ENCODE measurements at regions not wholly inside any gene's neighbourhood (a gene's known extent, or its start where the extent isn't known, plus 50 kb on each side); places are given as distances from the start of the nearest gene placed in this dataset.
"Not testable (repeated sequence)": the region's sequence is repeated elsewhere in the genome, so short reads cannot be mapped to it uniquely, and the experiment has no call there.

DNA sequence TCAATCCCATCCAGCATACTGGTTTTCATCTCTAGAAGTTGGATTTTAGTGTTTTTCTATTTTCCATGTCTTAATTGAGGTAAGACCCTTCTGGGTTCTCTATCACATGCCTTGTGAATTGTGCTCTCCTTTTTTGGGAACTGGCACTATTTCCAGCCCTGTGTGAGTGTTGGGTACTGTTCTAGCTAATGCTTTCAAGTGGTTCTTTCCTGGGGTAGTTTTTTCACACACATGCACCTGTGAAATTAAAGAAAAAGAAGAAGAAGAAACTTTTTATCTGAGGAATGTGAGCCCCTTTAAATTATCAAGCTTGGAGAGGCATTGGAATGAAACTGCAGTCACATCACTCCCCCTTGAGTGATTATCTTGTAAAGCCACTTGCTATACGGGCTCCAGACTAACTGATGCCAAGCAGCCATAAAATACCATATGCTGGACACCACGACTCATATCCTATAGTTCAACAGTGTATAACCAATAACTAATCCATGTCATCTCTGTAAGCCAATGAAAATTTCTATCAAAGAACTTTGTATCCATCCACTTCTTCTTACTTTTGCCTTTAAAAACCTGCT, 102.4 kb downstream of the FAM72B start:
- H3K27ac ChIP-seq (ENCODE audit: low read depth in 1 of 2, low read length in 2 of 2); H3K36me3 ChIP-seq (ENCODE audit: control insufficient read depth in 1 of 2, insufficient read depth in 2 of 2, low read length in 1 of 2); H3K4me1 ChIP-seq (ENCODE audit: control insufficient read depth in 1 of 2, insufficient read depth in 2 of 2, low read length in 2 of 2); H3K4me3 ChIP-seq (ENCODE audit: low read length in 2 of 2); H3K9me3 ChIP-seq (ENCODE audit: control insufficient read depth, low read length); H3K27me3 ChIP-seq (ENCODE audit: control insufficient read depth in 1 of 2, insufficient read depth in 2 of 2, low read length in 1 of 2); DNase-seq; ATAC-seq (ENCODE audit: low FRiP score); intact Hi-C loops (cut with DNase I): not testable (repeated sequence)
- WGBS, 2 donors: 67% methylated on average over 1 of the region's 2 CpGs

DNA sequence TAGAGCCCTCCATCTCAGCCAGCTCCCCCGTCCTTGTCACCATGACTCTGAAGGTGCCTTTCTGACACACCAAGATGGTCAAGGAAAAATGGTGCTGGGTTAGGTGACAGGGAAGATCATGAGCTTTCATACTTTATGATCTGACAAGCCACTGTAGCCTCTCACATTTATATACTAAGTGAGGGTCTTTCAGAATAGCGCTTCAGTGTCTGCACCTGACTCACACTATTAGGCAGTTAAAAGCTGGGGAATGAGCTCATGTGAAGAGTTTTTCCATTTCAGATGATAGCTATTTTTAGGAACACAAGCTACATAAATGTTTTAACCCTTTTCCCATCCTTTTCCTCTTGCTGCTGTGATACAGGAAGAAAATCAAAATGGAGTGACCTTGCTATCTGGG, 101.1 kb downstream of the FAM72B start:
- H3K27ac ChIP-seq (ENCODE audit: low read depth in 1 of 2, low read length in 2 of 2); H3K4me3 ChIP-seq (ENCODE audit: low read length in 2 of 2); H3K9me3 ChIP-seq (ENCODE audit: control insufficient read depth, low read length); H3K4me1 ChIP-seq (ENCODE audit: control insufficient read depth in 1 of 2, insufficient read depth in 2 of 2, low read length in 2 of 2); intact Hi-C loops (cut with DNase I); H3K36me3 ChIP-seq (ENCODE audit: control insufficient read depth in 1 of 2, insufficient read depth in 2 of 2, low read length in 1 of 2); ATAC-seq (ENCODE audit: low FRiP score); H3K27me3 ChIP-seq (ENCODE audit: control insufficient read depth in 1 of 2, insufficient read depth in 2 of 2, low read length in 1 of 2); DNase-seq: not testable (repeated sequence)
- 86% methylated on average over 1 of the region's 2 CpGs for WGBS, 2 donors

DNA sequence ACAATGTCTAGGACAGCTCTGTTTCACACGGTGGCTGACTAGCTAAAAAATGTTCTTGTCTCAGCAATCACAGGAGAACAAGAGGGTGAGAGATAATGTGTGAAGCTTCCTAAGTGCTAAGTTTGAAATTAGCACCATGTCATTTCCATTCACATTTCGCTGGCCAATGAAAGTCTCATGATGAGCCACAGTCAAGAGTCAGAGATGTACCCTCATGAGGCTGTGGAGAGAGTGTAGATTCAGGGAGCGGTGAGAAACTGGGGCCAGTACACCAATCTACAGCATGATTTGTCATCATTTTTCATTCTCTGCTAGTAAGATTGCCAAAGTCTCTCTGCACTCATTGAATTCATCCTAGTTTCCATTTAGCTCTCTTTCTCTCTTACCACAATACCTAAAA, 97.9 kb downstream of the FAM72B start:
- intact Hi-C loops (cut with DNase I); H3K27ac ChIP-seq (ENCODE audit: low read depth in 1 of 2, low read length in 2 of 2); H3K27me3 ChIP-seq (ENCODE audit: control insufficient read depth in 1 of 2, insufficient read depth in 2 of 2, low read length in 1 of 2); H3K4me1 ChIP-seq (ENCODE audit: control insufficient read depth in 1 of 2, insufficient read depth in 2 of 2, low read length in 2 of 2); DNase-seq; H3K36me3 ChIP-seq (ENCODE audit: control insufficient read depth in 1 of 2, insufficient read depth in 2 of 2, low read length in 1 of 2); H3K9me3 ChIP-seq (ENCODE audit: control insufficient read depth, low read length); H3K4me3 ChIP-seq (ENCODE audit: low read length in 2 of 2); ATAC-seq (ENCODE audit: low FRiP score): not testable (repeated sequence)
- 66 to 67% methylated on average over 2 to 3 of the region's 3 CpGs for WGBS, 2 donors

DNA sequence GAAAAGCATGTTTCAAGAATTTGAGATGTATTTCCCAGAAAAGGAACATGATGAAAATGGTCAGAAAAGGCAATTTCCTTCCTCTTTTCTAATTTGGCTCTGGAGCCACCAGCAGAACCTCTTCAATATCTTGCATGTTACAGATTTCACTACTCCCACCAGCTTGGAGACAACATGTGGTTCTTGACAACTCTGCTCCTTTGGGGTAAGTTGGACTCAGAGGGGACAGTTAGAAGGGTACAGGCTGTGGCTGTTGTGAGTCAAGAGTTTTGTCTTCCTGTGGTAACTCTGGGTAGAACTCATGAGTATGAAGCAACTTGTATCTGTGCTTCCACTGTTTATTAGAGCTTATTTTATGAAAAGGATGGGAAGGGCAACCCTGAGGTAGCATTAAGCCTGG, 96.9 kb downstream of the FAM72B start:
- H3K27ac ChIP-seq (ENCODE audit: low read depth in 1 of 2, low read length in 2 of 2); H3K4me3 ChIP-seq (ENCODE audit: low read length in 2 of 2); H3K9me3 ChIP-seq (ENCODE audit: control insufficient read depth, low read length); H3K4me1 ChIP-seq (ENCODE audit: control insufficient read depth in 1 of 2, insufficient read depth in 2 of 2, low read length in 2 of 2); intact Hi-C loops (cut with DNase I); ATAC-seq (ENCODE audit: low FRiP score); H3K36me3 ChIP-seq (ENCODE audit: control insufficient read depth in 1 of 2, insufficient read depth in 2 of 2, low read length in 1 of 2); DNase-seq; H3K27me3 ChIP-seq (ENCODE audit: control insufficient read depth in 1 of 2, insufficient read depth in 2 of 2, low read length in 1 of 2): not testable (repeated sequence)

DNA sequence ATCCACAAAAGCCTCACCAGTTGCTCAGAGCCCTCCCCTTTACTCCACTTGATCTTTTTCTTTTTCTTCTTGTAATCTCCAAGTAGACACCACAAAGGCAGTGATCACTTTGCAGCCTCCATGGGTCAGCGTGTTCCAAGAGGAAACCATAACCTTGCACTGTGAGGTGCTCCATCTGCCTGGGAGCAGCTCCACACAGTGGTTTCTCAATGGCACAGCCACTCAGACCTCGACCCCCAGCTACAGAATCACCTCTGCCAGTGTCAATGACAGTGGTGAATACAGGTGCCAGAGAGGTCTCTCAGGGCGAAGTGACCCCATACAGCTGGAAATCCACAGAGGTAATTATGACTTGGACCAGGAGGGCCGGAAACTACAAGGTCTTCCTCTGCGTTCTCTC, 95.6 kb downstream of the FAM72B start:
- H3K27ac ChIP-seq (ENCODE audit: low read depth in 1 of 2, low read length in 2 of 2); ATAC-seq (ENCODE audit: low FRiP score); H3K4me1 ChIP-seq (ENCODE audit: control insufficient read depth in 1 of 2, insufficient read depth in 2 of 2, low read length in 2 of 2); H3K36me3 ChIP-seq (ENCODE audit: control insufficient read depth in 1 of 2, insufficient read depth in 2 of 2, low read length in 1 of 2); DNase-seq; H3K9me3 ChIP-seq (ENCODE audit: control insufficient read depth, low read length); H3K4me3 ChIP-seq (ENCODE audit: low read length in 2 of 2); intact Hi-C loops (cut with DNase I); H3K27me3 ChIP-seq (ENCODE audit: control insufficient read depth in 1 of 2, insufficient read depth in 2 of 2, low read length in 1 of 2): not testable (repeated sequence)
- 67% methylated on average over 4 of the region's 5 CpGs; no CpG with 5 or more reads in 1 of the 2 donors for WGBS, 2 donors

DNA sequence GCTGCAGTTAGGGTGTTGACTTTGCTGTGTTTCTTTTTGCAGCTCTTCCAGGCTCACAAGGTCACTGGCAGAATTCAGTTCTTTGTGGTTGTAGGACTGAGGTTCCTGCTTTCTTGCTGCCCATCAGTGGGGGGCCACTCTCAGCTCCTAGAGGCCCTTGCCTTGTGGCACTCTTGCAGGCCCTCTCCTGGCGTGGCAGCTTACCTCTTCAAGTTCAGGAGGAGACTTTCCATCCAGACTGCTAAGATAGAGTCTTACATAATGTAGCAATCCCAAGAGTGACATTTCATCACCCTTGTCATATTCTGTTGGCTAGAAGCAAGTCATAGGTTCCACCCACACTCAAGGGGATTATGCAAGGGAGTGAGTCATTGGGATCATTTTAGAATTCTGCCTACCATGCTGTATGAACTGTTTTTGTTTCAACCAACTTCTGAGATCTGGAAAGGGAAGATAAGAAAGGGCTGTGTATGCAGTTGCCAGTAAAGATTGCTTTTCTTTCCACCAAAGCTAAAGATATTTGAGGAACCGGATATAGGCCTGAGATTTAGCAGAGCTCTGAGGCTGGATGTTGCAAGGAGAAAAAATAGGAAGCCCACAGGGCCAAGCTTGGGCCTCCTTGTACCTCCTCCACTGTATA, 91.7 kb downstream of the FAM72B start:
- H3K4me1 ChIP-seq (ENCODE audit: control insufficient read depth in 1 of 2, insufficient read depth in 2 of 2, low read length in 2 of 2); H3K27me3 ChIP-seq (ENCODE audit: control insufficient read depth in 1 of 2, insufficient read depth in 2 of 2, low read length in 1 of 2); H3K4me3 ChIP-seq (ENCODE audit: low read length in 2 of 2); H3K27ac ChIP-seq (ENCODE audit: low read depth in 1 of 2, low read length in 2 of 2); intact Hi-C loops (cut with DNase I); H3K36me3 ChIP-seq (ENCODE audit: control insufficient read depth in 1 of 2, insufficient read depth in 2 of 2, low read length in 1 of 2); H3K9me3 ChIP-seq (ENCODE audit: control insufficient read depth, low read length): not testable (repeated sequence)
- DNase-seq: peak in 1 of 2 donors; percentile 44
- ATAC-seq (ENCODE audit: low FRiP score): peak; percentile 87
- 0 to 16% methylated on average over 2 of the region's 2 CpGs for WGBS, 2 donors

DNA sequence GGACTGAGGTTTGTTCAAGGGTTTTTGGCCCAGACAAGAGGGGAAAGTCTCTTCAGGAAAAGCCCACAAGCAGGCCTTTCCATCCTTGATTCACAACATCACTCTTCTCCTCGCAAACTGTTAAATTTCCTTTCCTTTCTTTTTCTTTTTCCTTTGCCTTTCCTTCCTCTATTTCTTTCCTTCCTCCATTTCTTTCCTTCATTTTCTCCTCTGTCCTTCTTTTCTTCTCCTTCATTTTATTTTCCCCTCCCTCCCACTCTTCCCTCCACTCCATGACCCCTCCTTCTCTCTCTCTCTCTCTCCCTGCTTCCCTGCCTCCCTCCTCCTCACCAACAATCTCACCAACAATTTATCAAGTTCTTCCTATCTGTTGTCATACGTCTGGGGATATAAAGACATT, 89.1 kb downstream of the FAM72B start:
- H3K36me3 ChIP-seq (ENCODE audit: control insufficient read depth in 1 of 2, insufficient read depth in 2 of 2, low read length in 1 of 2); H3K4me3 ChIP-seq (ENCODE audit: low read length in 2 of 2); H3K27me3 ChIP-seq (ENCODE audit: control insufficient read depth in 1 of 2, insufficient read depth in 2 of 2, low read length in 1 of 2); H3K9me3 ChIP-seq (ENCODE audit: control insufficient read depth, low read length); intact Hi-C loops (cut with DNase I); H3K27ac ChIP-seq (ENCODE audit: low read depth in 1 of 2, low read length in 2 of 2); ATAC-seq (ENCODE audit: low FRiP score); H3K4me1 ChIP-seq (ENCODE audit: control insufficient read depth in 1 of 2, insufficient read depth in 2 of 2, low read length in 2 of 2); DNase-seq: not testable (repeated sequence)
- 90 to 100% methylated on average over 1 to 2 of the region's 2 CpGs for WGBS, 2 donors

DNA sequence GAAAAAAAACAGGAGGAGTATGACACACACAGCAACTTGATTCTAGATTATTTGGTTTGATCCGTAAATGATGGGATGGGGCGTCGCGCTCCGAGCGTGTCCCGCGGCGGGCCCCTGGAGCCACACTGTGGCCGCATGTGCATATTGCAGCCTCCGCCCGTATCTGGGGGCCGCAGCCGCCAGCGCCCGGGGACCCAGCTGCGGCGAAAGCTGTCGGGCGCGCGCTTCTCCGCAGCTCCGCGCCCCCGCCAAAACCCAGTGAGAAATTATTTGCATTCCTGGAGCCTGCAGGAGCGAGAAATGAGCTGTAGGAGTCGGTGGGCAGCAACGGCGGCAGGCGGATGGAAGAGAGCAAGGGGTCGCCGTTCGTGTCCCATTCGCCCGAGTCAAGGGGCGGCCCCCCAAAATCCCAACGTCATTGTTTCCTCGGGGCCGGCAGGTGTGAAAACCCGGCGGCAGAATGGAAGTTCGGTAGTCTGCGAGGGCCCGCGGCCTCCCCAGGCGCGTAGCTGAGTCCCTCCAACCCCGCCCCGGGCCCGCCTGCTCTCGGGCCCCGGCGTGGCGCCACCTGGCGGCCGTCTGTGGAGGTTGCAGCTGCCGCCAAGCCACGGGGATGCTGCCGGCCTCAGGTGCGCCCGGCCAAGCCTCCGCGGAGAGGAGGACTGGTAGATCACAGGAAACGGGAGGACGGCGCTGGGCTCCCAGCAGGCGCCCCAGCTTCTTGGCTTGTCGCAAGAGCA, 86.8 kb downstream of the FAM72B start:
- H3K4me3 ChIP-seq (ENCODE audit: low read length in 2 of 2); H3K4me1 ChIP-seq (ENCODE audit: control insufficient read depth in 1 of 2, insufficient read depth in 2 of 2, low read length in 2 of 2); H3K27me3 ChIP-seq (ENCODE audit: control insufficient read depth in 1 of 2, insufficient read depth in 2 of 2, low read length in 1 of 2); H3K27ac ChIP-seq (ENCODE audit: low read depth in 1 of 2, low read length in 2 of 2); intact Hi-C loops (cut with DNase I); H3K9me3 ChIP-seq (ENCODE audit: control insufficient read depth, low read length); H3K36me3 ChIP-seq (ENCODE audit: control insufficient read depth in 1 of 2, insufficient read depth in 2 of 2, low read length in 1 of 2): not testable (repeated sequence)
- ATAC-seq (ENCODE audit: low FRiP score) (peak; percentile 96), DNase-seq (peak; percentile 83 to 93)
- 0 to 1% methylated on average over 31 to 55 of the region's 69 CpGs for WGBS, 2 donors

DNA sequence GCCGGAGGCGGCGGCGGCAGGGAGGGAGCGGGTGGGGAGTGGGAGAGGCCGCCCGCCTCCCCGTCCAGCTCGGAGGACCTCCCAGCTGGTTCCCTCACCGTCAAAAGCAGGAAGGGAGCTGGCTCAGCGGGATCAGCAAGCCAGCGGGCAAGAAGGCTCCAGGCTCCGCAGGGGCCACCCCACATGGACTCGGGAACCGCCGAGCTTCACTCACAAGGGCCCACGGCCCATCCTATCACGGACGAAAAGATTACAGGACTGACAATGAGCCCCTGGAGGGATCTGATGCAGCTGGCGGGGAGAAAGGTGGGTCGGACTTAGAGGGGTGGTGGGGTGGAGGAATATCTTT, 86.3 kb downstream of the FAM72B start:
- DNase-seq (peak; percentile 50 to 69), ATAC-seq (ENCODE audit: low FRiP score) (peak; percentile 2)
- H3K36me3 ChIP-seq (ENCODE audit: control insufficient read depth in 1 of 2, insufficient read depth in 2 of 2, low read length in 1 of 2); H3K27ac ChIP-seq (ENCODE audit: low read depth in 1 of 2, low read length in 2 of 2); H3K27me3 ChIP-seq (ENCODE audit: control insufficient read depth in 1 of 2, insufficient read depth in 2 of 2, low read length in 1 of 2); intact Hi-C loops (cut with DNase I); H3K4me1 ChIP-seq (ENCODE audit: control insufficient read depth in 1 of 2, insufficient read depth in 2 of 2, low read length in 2 of 2); H3K4me3 ChIP-seq (ENCODE audit: low read length in 2 of 2); H3K9me3 ChIP-seq (ENCODE audit: control insufficient read depth, low read length): not testable (repeated sequence)
- 16 to 26% methylated on average over 10 to 15 of the region's 21 CpGs for WGBS, 2 donors

Measured in aorta (tissue), 5 donors.